K562 (cell line): ENCODE measurements at regions not wholly inside any gene's neighbourhood (a gene's known extent, or its start where the extent isn't known, plus 50 kb on each side); places are given as distances from the start of the nearest gene placed in this dataset.

Experiments used
- ATAC-seq: fragments of 200-7000 bp; cut with Tn5 transposase; 3 replicates; pipeline ENCODE4 v1.9.1; 2020; ENCODE audit warnings: moderate library complexity
- BruUV-seq: library from RNA; stranded (reverse); fragments of 400-500 nt; replicated peaks from 2 replicates; lab custom pipeline; 2021; lab: Mats Ljungman, UMichigan
- CTCF ChIA-PET: fragments of 300-600 bp; formaldehyde crosslinking; extraction: SDS; loops from one replicate; lab custom pipeline; 2021; ENCODE audit warnings: low intra/inter-chr PET ratio; lab: Yijun Ruan, JAX
- POLR2A ChIA-PET: fragments of 300-600, 350-650 bp; sonication (Branson Sonifier 250); formaldehyde crosslinking; extraction: SDS; loops from one replicate; lab custom pipeline; 2021; ENCODE audit warnings: antibody characterized with exemption, inconsistent platforms; lab: Yijun Ruan, JAX
- DNase-seq, 4 experiments: peaks; one replicate each; pipeline versions ENCODE4 v3.0.0 to v3.0.0-alpha.2; 2011 to 2018; ENCODE audit warnings: low spot score in 3 of 4, mixed read lengths in 3 of 4; ENCODE audit errors: extremely low read depth in 1 of 4
- FAIRE-seq: peaks from 2 replicates; lab custom pipeline; 2011; peaks lifted over from hg19 to GRCh38; lab: Jason Lieb, UNC
- H2AFZ ChIP-seq: 2 replicates; pipeline ENCODE4 v1.6.0; 2011; ENCODE audit warnings: low read depth, low read length, control low read depth, inconsistent platforms
- H3K27ac ChIP-seq: fragments of 200-600 bp; 3 replicates; pipeline ENCODE4 v1.8.0; 2011; ENCODE audit warnings: low read depth, mild to moderate bottlenecking, control low read depth, inconsistent platforms, low read length, moderate library complexity, mixed read lengths; ENCODE audit errors: extremely low read depth
- H3K27me3 ChIP-seq, 2 experiments: fragments of 300-600 bp in 1 of 2; 2 replicates in 1 of 2; 3 replicates in 1 of 2; pipeline versions ENCODE4 v1.6.0 to v1.8.0; 2011; ENCODE audit warnings: inconsistent platforms in 2 of 2, low read length in 2 of 2, mild to moderate bottlenecking in 1 of 2, mixed read lengths in 1 of 2, moderate library complexity in 1 of 2; ENCODE audit not compliant: control insufficient read depth in 2 of 2, insufficient read depth in 2 of 2
- H3K36me3 ChIP-seq: fragments of 300-600 bp; 3 replicates; pipeline ENCODE4 v1.8.0; 2011; ENCODE audit warnings: mild to moderate bottlenecking, low read length, inconsistent platforms; ENCODE audit not compliant: control insufficient read depth, insufficient read depth
- H3K4me1 ChIP-seq, 2 experiments: fragments of 200-600 bp in 1 of 2; replicated peaks in 1 of 2; 2 replicates in 1 of 2; 3 replicates in 1 of 2; pipeline versions ENCODE4 v1.5.1 to v1.8.0; 2011; ENCODE audit warnings: inconsistent platforms in 2 of 2, low read length in 2 of 2, mild to moderate bottlenecking in 1 of 2, mixed read lengths in 1 of 2, moderate library complexity in 1 of 2; ENCODE audit not compliant: control insufficient read depth in 2 of 2, insufficient read depth in 2 of 2
- H3K4me2 ChIP-seq: 2 replicates; pipeline ENCODE4 v1.6.1; 2011; ENCODE audit warnings: low read length, control low read depth, inconsistent platforms, mixed read lengths; ENCODE audit not compliant: insufficient read depth
- H3K4me3 ChIP-seq: fragments of 200-600 bp; sonication (generic), shearing (Covaris generic); 2 replicates; pipeline ENCODE4 v1.5.1; 2016; ENCODE audit warnings: control low read depth, inconsistent platforms
- H3K79me2 ChIP-seq: fragments of 200-600 bp; 3 replicates; pipeline ENCODE4 v1.8.0; 2011; ENCODE audit warnings: low read length, inconsistent platforms; ENCODE audit not compliant: control insufficient read depth, insufficient read depth
- H3K9ac ChIP-seq, 2 experiments: 2 replicates each; pipeline versions ENCODE4 v1.6.0 to v1.6.1; 2011; ENCODE audit warnings: low read depth in 2 of 2, low read length in 2 of 2, control low read depth in 1 of 2, inconsistent platforms in 1 of 2, mild to moderate bottlenecking in 1 of 2, mixed read lengths in 1 of 2; ENCODE audit not compliant: insufficient read depth in 1 of 2
- H3K9me1 ChIP-seq: one replicate; pipeline ENCODE4 v1.6.0; 2011; ENCODE audit warnings: inconsistent platforms, mild to moderate bottlenecking, low read length, moderate library complexity; ENCODE audit not compliant: control insufficient read depth, insufficient read depth
- H3K9me3 ChIP-seq: replicated peaks from 2 replicates; pipeline ENCODE4 v1.5.1; 2011; ENCODE audit warnings: low read depth, low read length, inconsistent platforms; ENCODE audit not compliant: control insufficient read depth, insufficient read depth
- H4K20me1 ChIP-seq: replicated peaks from 2 replicates; pipeline ENCODE4 v1.6.1; 2011; ENCODE audit warnings: low read length, inconsistent platforms, mixed read lengths; ENCODE audit not compliant: control insufficient read depth, insufficient read depth
- ARID1B ChIP-seq: fragments of 450-650 bp; IDR thresholded peaks from 2 replicates; pipeline ENCODE4 v1.6.1; 2016; ENCODE audit warnings: antibody characterized with exemption, mild to moderate bottlenecking, inconsistent platforms
- CAMTA2 ChIP-seq: fragments of 250-450 bp; sonication (Bioruptor Pico); conservative IDR thresholded peaks from 2 replicates; pipeline ENCODE4 v1.5.1; 2022
- CBX1 ChIP-seq: sonication (generic); IDR thresholded peaks from 2 replicates; pipeline ENCODE4 v1.6.1; 2016; ENCODE audit warnings: antibody characterized with exemption, low read depth, mild to moderate bottlenecking
- MIER1 ChIP-seq: fragments of 450-650 bp; IDR thresholded peaks from 2 replicates; pipeline ENCODE4 v1.6.1; 2016; ENCODE audit warnings: antibody characterized with exemption, mild to moderate bottlenecking, low read depth
- MXI1 ChIP-seq: IDR thresholded peaks from 2 replicates; pipeline ENCODE4 v1.6.1; 2011; ENCODE audit warnings: low read depth, mild to moderate bottlenecking, improper control_type of control experiment, low read length
- NCOA2 ChIP-seq, 2 experiments: fragments of 450-650 bp; IDR thresholded peaks; 2 replicates each; pipeline ENCODE4 v1.6.1; 2018; ENCODE audit warnings: mild to moderate bottlenecking in 2 of 2, moderate library complexity in 1 of 2; ENCODE audit not compliant: partially characterized antibody in 2 of 2
- NCOA6 ChIP-seq: fragments of 450-650 bp; IDR thresholded peaks from 2 replicates; pipeline ENCODE4 v1.6.1; 2017; ENCODE audit warnings: mild to moderate bottlenecking
- NEUROD1 ChIP-seq: fragments of 150-350 bp; IDR thresholded peaks from 2 replicates; pipeline ENCODE4 v1.6.1; 2014; ENCODE audit warnings: borderline replicate concordance, low read length, low read depth; ENCODE audit not compliant: partially characterized antibody
- NFIC ChIP-seq: fragments of 450-650 bp; IDR thresholded peaks from 2 replicates; pipeline ENCODE4 v1.6.1; 2017; ENCODE audit warnings: mild to moderate bottlenecking, inconsistent platforms
- PML ChIP-seq: IDR thresholded peaks from 2 replicates; pipeline ENCODE4 v1.6.1; 2012; ENCODE audit warnings: low read length, inconsistent platforms
- SRF ChIP-seq, 2 experiments: fragments of 250-450, 450-650 bp in 1 of 2; sonication (Bioruptor Pico) in 1 of 2; sonication (generic) in 1 of 2; formaldehyde crosslinking; IDR thresholded peaks; 2 replicates each; pipeline versions ENCODE4 v1.5.0 to v1.5.1; 2020 to 2022; ENCODE audit warnings: mild to moderate bottlenecking in 1 of 2, missing genetic modification reagents in 1 of 2
- TCF7L2 ChIP-seq: fragments of 150-350 bp; IDR thresholded peaks from 2 replicates; pipeline ENCODE4 v1.6.1; 2016; ENCODE audit warnings: low read depth, mild to moderate bottlenecking, low read length, moderate library complexity
- WGBS: fragments of 100-300 bp; shearing (Covaris generic); methylation state at CpG from one replicate; pipeline ENCODE4 v1.1.6; 2016; ENCODE audit warnings: low coverage, mixed read lengths; ENCODE audit not compliant: insufficient coverage; ENCODE audit errors: missing lambda C conversion rate; 5-methylcytosine and 5-hydroxymethylcytosine counted together
- in situ Hi-C: fragments of 300-500 bp; cut with MboI; formaldehyde crosslinking; loops from 4 replicates; pipeline ENCODE4 v1.15.0; 2018; ENCODE audit warnings: inconsistent platforms, mixed read lengths
- intact Hi-C: fragments of 100-400 bp; cut with micrococcal nuclease; formaldehyde crosslinking; loops from 2 replicates; pipeline ENCODE4 v1.14.2; 2022
- TF ChIP-seq, protein P1 (sequence below), 3 experiments: IDR thresholded peaks in 2 of 3; conservative IDR thresholded peaks in 1 of 3; 2 replicates each; pipeline ENCODE4 v1.5.1; 2011 to 2012; ENCODE audit warnings: low read length in 3 of 3, mild to moderate bottlenecking in 3 of 3, control low read depth in 2 of 3, improper control_type of control experiment in 1 of 3, inconsistent platforms in 1 of 3, low read depth in 1 of 3, mixed read lengths in 1 of 3, moderate library complexity in 1 of 3; ENCODE audit not compliant: insufficient read depth in 2 of 3

DNA sequence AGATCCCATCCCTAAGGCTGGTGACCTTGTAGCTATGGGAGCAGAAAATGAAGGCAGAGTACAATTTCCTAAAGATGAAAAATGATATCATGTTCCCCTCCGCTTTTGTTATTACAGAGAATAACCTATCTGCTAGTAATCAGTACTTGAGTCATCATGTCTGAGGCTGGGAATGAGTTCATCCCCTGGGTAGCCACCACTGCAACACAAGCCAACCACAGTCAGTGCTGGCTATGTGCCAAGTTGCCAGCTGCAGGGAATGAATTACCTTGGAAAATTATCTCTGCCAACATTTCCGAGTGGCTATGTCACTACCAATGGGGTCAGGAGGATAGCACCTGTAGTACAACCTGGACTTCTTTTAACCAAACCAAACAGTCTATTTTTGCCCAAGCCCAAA is 1094.7 kb upstream of the DDX18 start:
- intact Hi-C loops (no loop called here), in situ Hi-C loops (no loop called here)
- Histone ChIP-seq H3K36me3 (no peaks in the 10 kb centered on the region), H3K79me2 (no peaks in the 10 kb centered on the region), H4K20me1 (no peaks in the 10 kb centered on the region), H3K27me3 (no peaks in the 10 kb centered on the region), H3K4me1 (no peaks in the 10 kb centered on the region), H3K27ac (no peak overlapping the region), H3K9ac (no peak overlapping the region), H3K4me2 (no peak overlapping the region), H3K4me3 (no peak overlapping the region), H2AFZ (no peak overlapping the region), H3K9me1 (no peaks in the 10 kb centered on the region), H3K9me3 (no peaks in the 10 kb centered on the region)
- POLR2A ChIA-PET, result no interaction called here
- CTCF ChIA-PET, result no interaction called here
- DNase-seq, result no peak
- no peak for ATAC-seq
- WGBS, result 0% methylated on average over 2 of the region's 2 CpGs
- BruUV-seq, result no TSS peak
- no peak for FAIRE-seq
- TF ChIP-seq SRF (CRISPR knock-in tag; IDR thresholded peaks at IDR 0.05), result no peak
- TF ChIP-seq NCOA6, result no peak
- no peak for TF ChIP-seq PML
- peak; percentile 42; the same call in 1 of the 2 replicates for TF ChIP-seq NFIC
- no peak for TF ChIP-seq NCOA2 (IDR thresholded peaks at IDR 0.05; ENCODE audit: partially characterized antibody in 2 of 2)

- intact Hi-C loops (no loop called here), in situ Hi-C loops (no loop called here)
- no peaks in the 10 kb centered on the region for H4K20me1 ChIP-seq
- H3K4me2 ChIP-seq, result no peak overlapping the region
- no peak overlapping the region for H2AFZ ChIP-seq
- no peaks in the 10 kb centered on the region for H3K79me2 ChIP-seq
- no peaks in the 10 kb centered on the region for H3K9me1 ChIP-seq
- TF ChIP-seq, protein P1, sequence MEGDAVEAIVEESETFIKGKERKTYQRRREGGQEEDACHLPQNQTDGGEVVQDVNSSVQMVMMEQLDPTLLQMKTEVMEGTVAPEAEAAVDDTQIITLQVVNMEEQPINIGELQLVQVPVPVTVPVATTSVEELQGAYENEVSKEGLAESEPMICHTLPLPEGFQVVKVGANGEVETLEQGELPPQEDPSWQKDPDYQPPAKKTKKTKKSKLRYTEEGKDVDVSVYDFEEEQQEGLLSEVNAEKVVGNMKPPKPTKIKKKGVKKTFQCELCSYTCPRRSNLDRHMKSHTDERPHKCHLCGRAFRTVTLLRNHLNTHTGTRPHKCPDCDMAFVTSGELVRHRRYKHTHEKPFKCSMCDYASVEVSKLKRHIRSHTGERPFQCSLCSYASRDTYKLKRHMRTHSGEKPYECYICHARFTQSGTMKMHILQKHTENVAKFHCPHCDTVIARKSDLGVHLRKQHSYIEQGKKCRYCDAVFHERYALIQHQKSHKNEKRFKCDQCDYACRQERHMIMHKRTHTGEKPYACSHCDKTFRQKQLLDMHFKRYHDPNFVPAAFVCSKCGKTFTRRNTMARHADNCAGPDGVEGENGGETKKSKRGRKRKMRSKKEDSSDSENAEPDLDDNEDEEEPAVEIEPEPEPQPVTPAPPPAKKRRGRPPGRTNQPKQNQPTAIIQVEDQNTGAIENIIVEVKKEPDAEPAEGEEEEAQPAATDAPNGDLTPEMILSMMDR (IDR thresholded peaks at IDR 0.05 in 2 of 3, conservative IDR thresholded peaks at IDR 0.05 in 1 of 3; ENCODE audit: insufficient read depth in 2 of 3, low read depth in 1 of 3, low read length in 3 of 3), result no peak
- TF ChIP-seq MXI1 (no peak), MIER1 (no peak), ARID1B (no peak), CAMTA2 (CRISPR knock-in tag) (no peak), NEUROD1 (no peak), CBX1 (no peak), TCF7L2 (no peak)
- H3K36me3 ChIP-seq, result no peaks in the 10 kb centered on the region
- no peaks in the 10 kb centered on the region for H3K4me1 ChIP-seq
- no peaks in the 10 kb centered on the region for H3K27me3 ChIP-seq
- H3K9me3 ChIP-seq, result no peaks in the 10 kb centered on the region
- DNase-seq, result no peak
- FAIRE-seq, result no peak
- no TSS peak for BruUV-seq
- no peak overlapping the region for H3K4me3 ChIP-seq
- H3K9ac ChIP-seq, result no peak overlapping the region
- no peak for ATAC-seq
- H3K27ac ChIP-seq, result no peak overlapping the region
- ChIA-PET CTCF (no interaction called here), POLR2A (no interaction called here)
- 9% methylated on average over 1 of the region's 1 CpG for WGBS
Measured at GRCh38 chr2:116724550-116724949, 1089.9 kb upstream of the DDX18 start.
